C4-2B (cell line): ENCODE measurements at regions not wholly inside any gene's neighbourhood (a gene's known extent, or its start where the extent isn't known, plus 50 kb on each side); places are given as distances from the start of the nearest gene placed in this dataset.

ENCODE experiments used
- H3K27ac ChIP-seq: fragments of 450-650 bp; 2 replicates; pipeline ENCODE4 v1.5.1; 2017
- CTCF ChIP-seq: fragments of 450-650 bp; conservative IDR thresholded peaks from 2 replicates; pipeline ENCODE4 v1.5.1; 2017; ENCODE audit warnings: mild to moderate bottlenecking
- ZFX ChIP-seq: fragments of 450-650 bp; IDR thresholded peaks from 2 replicates; pipeline ENCODE4 v1.6.1; 2017

DNA sequence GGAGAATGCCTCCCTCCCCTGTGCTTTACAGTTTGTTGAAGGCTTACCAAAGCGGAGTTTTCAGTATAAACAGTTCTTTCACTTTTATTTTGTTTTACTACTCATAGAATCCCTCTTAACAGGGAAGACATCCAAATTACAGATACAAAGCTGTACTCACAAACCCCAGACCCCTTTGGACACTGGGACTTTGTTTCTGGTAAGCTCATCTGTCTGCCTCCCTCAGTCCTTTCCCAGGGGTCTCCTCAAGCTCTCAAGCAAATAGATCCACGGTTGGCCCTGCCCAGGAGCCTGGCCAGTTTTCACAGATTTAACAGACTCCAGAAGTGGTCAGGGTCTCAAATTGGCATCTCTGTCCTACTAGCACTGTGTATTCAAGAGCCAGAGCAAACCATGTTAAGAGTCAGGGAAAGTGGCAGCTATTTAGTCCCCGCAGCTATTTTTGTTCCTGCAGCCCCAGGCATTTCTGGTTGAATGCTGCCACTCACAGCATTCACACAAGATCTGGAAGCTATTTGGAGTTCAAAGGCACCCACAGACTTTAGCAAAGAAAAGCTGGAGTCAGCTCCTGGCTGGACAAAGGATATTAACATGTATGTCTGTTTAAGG is 54.2 kb downstream of the TMEM100 start:
- H3K27ac ChIP-seq: no peak overlapping the region
- TF ChIP-seq CTCF: no peak
- no peak for TF ChIP-seq ZFX

GRCh38 chr17:55666806-55667205 is 55.9 kb downstream of the TMEM100 start:
- H3K27ac ChIP-seq: no peak overlapping the region
- TF ChIP-seq ZFX (no peak), CTCF (no peak)

DNA sequence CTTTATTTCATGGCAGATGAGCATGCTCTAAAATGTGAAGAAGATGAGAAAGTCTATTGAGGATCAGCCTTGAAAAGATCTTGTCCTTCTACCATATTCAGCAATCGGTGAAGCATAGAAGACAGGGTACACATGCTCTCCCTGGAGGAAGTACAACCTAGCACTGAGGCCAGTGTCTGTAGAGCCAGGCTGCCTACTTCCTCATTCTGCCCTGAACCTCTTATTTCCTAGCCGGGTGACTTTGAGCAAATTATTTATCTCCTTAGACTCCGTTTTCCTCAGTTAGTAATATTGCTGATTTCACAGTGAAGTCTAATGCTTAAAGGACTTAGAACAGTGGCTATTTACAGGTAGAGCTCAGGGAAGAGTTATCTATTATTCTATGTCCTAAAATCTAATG is 58.4 kb downstream of the TMEM100 start:
- H3K27ac ChIP-seq: no peak overlapping the region
- no peak for TF ChIP-seq CTCF
- TF ChIP-seq ZFX: no peak

DNA sequence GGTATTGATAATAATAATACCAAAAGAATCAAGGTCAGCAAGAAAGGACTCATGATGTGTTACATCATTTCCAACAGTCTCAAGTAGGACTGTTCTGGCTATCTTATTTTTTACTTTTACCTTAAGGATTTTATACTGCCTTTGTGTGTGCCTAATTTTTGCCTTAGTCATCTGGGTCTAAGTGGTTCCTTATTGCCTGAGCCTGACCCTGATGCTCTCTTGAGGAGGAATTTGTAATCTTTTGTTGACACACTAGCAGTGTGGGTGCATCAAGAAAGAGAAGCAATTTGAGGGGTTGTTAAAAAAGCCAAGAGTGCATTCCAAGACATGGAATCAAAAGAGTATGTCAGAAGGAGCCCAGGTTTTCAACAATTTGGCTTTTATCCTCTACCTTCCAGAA is 59.3 kb downstream of the TMEM100 start:
- TF ChIP-seq ZFX (no peak), CTCF (no peak)
- no peak overlapping the region for H3K27ac ChIP-seq

DNA sequence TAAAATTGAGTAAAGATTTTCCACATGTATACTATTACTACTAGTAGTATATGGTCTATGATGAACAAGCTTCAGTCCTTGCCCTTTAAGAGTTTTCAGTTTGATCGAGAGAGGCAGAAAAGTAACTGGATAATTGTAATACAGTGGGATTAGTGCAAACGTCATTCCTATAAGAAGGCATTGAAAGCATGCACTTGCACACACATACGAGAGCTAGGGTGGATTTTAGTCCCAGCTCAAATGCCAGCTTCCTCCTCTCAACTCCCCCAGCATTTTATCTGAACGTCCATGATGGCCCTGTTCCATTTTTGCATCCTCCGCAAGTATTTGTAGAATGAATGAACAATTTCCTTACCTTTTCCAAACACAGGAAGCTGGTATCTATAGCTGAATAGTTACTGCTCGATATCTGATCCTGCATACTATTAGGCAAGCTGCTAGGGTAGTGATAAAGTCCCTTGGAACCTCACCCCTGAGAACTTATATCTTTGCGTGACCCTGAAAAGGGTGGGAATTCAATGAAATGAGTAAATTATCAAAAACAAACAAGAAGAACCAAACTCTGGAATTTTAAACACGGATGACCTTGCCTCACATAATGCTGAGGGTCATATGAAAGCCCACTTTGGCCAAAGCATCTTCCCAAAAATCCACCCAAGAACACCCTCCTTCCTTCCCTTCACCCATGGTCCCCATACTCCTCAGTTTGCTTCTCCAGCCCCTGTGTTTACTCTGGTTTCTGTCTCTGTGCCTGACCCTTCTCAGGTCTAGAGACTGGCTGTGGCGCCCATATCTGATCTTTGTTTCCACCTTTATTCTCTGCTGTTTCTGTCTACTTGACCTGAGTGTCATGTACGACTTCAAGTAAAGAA is 60.5 kb downstream of the TMEM100 start:
- TF ChIP-seq CTCF (no peak), ZFX (no peak)
- no peak overlapping the region for H3K27ac ChIP-seq

GRCh38 chr17:55661256-55661758 is 61.4 kb downstream of the TMEM100 start:
- H3K27ac ChIP-seq: no peak overlapping the region
- TF ChIP-seq CTCF: no peak
- TF ChIP-seq ZFX: no peak
